ENCODE measurements at regions not wholly inside any gene's neighbourhood (a gene's known extent, or its start where the extent isn't known, plus 50 kb on each side); places are given as distances from the start of the nearest gene placed in this dataset.

- H3K4me3 Mint-ChIP-seq: no peak overlapping the region
- H3K27me3 Mint-ChIP-seq: no peaks in the 10 kb centered on the region
- peaks cover 0 to 2% (median 0%) of the 10 kb centered on the region in 3 donors for H3K9me3 Mint-ChIP-seq
- peaks cover 0 to 1% (median 0%) of the 10 kb centered on the region in 3 donors for H3K4me1 Mint-ChIP-seq
- peaks cover 1% of the 10 kb centered on the region for H3K36me3 Mint-ChIP-seq
- H3K27ac Mint-ChIP-seq: no peak overlapping the region
Observed at GRCh38 chr1:75083848-75084514, 50.2 kb upstream of the LHX8 start.
